Transverse colon (tissue), 4 donors: ENCODE measurements at regions not wholly inside any gene's neighbourhood (a gene's known extent, or its start where the extent isn't known, plus 50 kb on each side); places are given as distances from the start of the nearest gene placed in this dataset.

Experiments
- DNase-seq: peaks from one replicate; pipeline ENCODE4 v3.0.0-alpha.2; 2019
- H3K27ac ChIP-seq, 4 donors: fragments of 200-600 bp; sonication (generic); 2 replicates each; pipeline ENCODE4 v1.5.1; 2016 to 2018; ENCODE audit warnings: inconsistent platforms in 4 of 4
- H3K27me3 ChIP-seq: fragments of 200-600 bp; sonication (generic); 2 replicates; pipeline ENCODE4 v1.5.1; 2017; ENCODE audit warnings: inconsistent platforms
- H3K36me3 ChIP-seq, 4 donors: fragments of 200-600 bp; sonication (generic); 2 replicates each; pipeline ENCODE4 v1.5.1; 2017 to 2019; ENCODE audit warnings: inconsistent platforms in 4 of 4
- H3K4me1 ChIP-seq, 4 donors: fragments of 200-600 bp; sonication (generic); 2 replicates each; pipeline ENCODE4 v1.5.1; 2017 to 2020; ENCODE audit warnings: inconsistent platforms in 4 of 4
- H3K4me3 ChIP-seq, 4 donors: fragments of 200-600 bp; sonication (generic); 1 replicate in 1 of 4; 2 replicates in 3 of 4; pipeline versions ENCODE4 v1.5.1 to v1.6.1; 2017 to 2019; ENCODE audit warnings: inconsistent platforms in 4 of 4
- H3K9me3 ChIP-seq, 2 donors: fragments of 200-600 bp; sonication (generic); 2 replicates each; pipeline ENCODE4 v1.5.1; 2017 to 2019; ENCODE audit warnings: inconsistent platforms in 2 of 2
- CTCF ChIP-seq, 5 experiments: fragments of 200-600 bp in 3 of 5; fragments of 450-650 bp in 2 of 5; sonication (generic) in 3 of 5; IDR thresholded peaks; 1 replicate in 2 of 5; 2 replicates in 3 of 5; pipeline ENCODE4 v1.5.1; 2016 to 2017; ENCODE audit warnings: antibody characterized with exemption in 5 of 5, inconsistent platforms in 3 of 5, mild to moderate bottlenecking in 2 of 5, moderate library complexity in 1 of 5
- EP300 ChIP-seq: sonication (generic); formaldehyde crosslinking; IDR thresholded peaks from one replicate; pipeline ENCODE4 v1.6.1; 2017; ENCODE audit warnings: antibody characterized with exemption, low read depth
- POLR2A ChIP-seq: fragments of 450-650 bp; IDR thresholded peaks from one replicate; pipeline ENCODE4 v1.6.1; 2016; ENCODE audit warnings: antibody characterized with exemption, mild to moderate bottlenecking, moderate library complexity
- POLR2AphosphoS5 ChIP-seq, 3 donors: sonication (generic); formaldehyde crosslinking; IDR thresholded peaks; one replicate each; pipeline ENCODE4 v1.6.1; 2016; ENCODE audit warnings: antibody characterized with exemption in 3 of 3
- WGBS, 2 donors: methylation state at CpG; one replicate each; pipeline ENCODE4 v1.1.5; 2018; ENCODE audit warnings: low coverage in 1 of 2; 5-methylcytosine and 5-hydroxymethylcytosine counted together
- in situ Hi-C, 4 donors: fragments of 200-750 bp; cut with MboI; loops; one replicate each; pipeline versions ENCODE4 v1.15.0 to v1.15.1; 2017; ENCODE audit warnings: low sequenced_read_pairs in 3 of 4, low pct_ligation_motif_present in 1 of 4, low pct_unique_long_range_greater_than_20kb in 1 of 4
- intact Hi-C: fragments of 100-400 bp; cut with DNase I; formaldehyde crosslinking; loops from one replicate; pipeline ENCODE4 v1.15.1; 2023; ENCODE audit warnings: low total_unique reads

- WGBS, 2 donors: 80 to 100% methylated on average over 1 to 4 of the region's 4 CpGs
- H3K4me3 ChIP-seq: no peak overlapping the region
- no peaks in the 10 kb centered on the region for H3K9me3 ChIP-seq
- H3K4me1 ChIP-seq: no peaks in the 10 kb centered on the region
- no peaks in the 10 kb centered on the region for H3K36me3 ChIP-seq
- DNase-seq: no peak
- intact Hi-C loops: no loop called here
- TF ChIP-seq CTCF (IDR thresholded peaks at IDR 0.05) (no peak), EP300 (no peak), POLR2A (no peak), POLR2AphosphoS5 (IDR thresholded peaks at IDR 0.05) (no peak)
- H3K27ac ChIP-seq: no peak overlapping the region
- in situ Hi-C loops: no loop called here
- H3K27me3 ChIP-seq: no peaks in the 10 kb centered on the region
Measured at GRCh38 chr13:109509154-109509900, 277.1 kb downstream of the IRS2 start.

DNA sequence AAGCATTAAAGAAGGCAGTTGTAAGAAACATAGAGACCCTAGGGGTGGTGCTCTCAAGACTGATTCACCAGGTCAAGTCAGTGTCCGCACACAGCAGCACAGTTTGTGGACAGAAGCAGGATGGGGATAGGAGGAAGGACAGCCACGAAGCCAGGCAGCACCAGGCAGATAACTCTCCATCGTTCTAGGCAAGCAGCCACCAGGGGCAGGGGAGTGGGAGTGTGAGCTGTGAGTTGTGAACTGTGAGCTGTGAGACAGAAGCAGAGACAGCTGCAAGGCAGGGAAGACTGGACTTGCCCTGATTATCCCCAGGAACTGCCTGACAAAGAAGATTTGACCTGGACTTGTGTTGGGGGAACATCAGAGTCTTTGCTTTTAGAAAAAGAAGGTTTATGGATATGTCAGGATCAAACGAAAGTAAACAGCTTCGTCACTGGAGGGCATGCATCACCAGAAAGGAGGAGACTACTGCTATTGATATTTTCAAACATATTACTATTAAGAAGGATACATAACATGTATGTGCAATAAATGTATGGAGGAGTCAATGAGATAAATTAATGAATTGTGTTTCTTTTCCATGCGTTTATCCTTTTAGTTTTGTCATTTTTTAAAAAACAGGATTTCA lies 286.1 kb downstream of the IRS2 start:
- Histone ChIP-seq H3K4me3 (no peak overlapping the region), H3K27me3 (no peaks in the 10 kb centered on the region), H3K9me3 (no peaks in the 10 kb centered on the region), H3K4me1 (no peaks in the 10 kb centered on the region), H3K36me3 (no peaks in the 10 kb centered on the region), H3K27ac (no peak overlapping the region)
- intact Hi-C loops (no loop called here), in situ Hi-C loops (no loop called here)
- TF ChIP-seq CTCF (IDR thresholded peaks at IDR 0.05): no peak
- TF ChIP-seq POLR2A: no peak
- no peak for TF ChIP-seq POLR2AphosphoS5 (IDR thresholded peaks at IDR 0.05)
- no peak for TF ChIP-seq EP300
- DNase-seq: no peak
- WGBS, 2 donors: 58 to 62% methylated on average over 5 to 6 of the region's 6 CpGs

DNA sequence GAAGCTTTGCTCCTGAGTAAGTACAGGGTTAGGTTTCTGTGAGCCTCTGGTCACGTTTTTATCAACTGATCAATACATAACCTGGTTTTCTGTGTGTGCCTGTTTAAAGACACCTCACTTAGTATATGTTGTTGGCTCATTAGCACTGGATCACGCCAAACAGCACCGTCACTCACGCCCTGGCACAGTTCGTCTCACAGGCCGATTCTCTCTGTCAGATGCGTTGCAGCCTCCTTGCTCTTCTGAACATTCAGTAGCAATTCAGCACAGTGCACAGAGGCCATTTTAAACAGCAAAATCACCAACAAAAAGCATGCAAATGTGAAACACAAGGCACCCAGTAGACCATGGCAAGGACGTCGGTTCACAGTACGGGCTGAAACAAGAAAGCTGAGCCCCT lies 288.5 kb downstream of the IRS2 start:
- no peak for DNase-seq
- Histone ChIP-seq H3K4me1 (no peaks in the 10 kb centered on the region), H3K36me3 (no peaks in the 10 kb centered on the region), H3K27ac (no peak overlapping the region), H3K4me3 (no peak overlapping the region), H3K9me3 (no peaks in the 10 kb centered on the region), H3K27me3 (no peaks in the 10 kb centered on the region)
- 87 to 92% methylated on average over 5 to 10 of the region's 10 CpGs for WGBS, 2 donors
- TF ChIP-seq EP300 (no peak), POLR2AphosphoS5 (IDR thresholded peaks at IDR 0.05) (no peak), CTCF (IDR thresholded peaks at IDR 0.05) (no peak), POLR2A (no peak)
- intact Hi-C loops: no loop called here
- in situ Hi-C loops: no loop called here

DNA sequence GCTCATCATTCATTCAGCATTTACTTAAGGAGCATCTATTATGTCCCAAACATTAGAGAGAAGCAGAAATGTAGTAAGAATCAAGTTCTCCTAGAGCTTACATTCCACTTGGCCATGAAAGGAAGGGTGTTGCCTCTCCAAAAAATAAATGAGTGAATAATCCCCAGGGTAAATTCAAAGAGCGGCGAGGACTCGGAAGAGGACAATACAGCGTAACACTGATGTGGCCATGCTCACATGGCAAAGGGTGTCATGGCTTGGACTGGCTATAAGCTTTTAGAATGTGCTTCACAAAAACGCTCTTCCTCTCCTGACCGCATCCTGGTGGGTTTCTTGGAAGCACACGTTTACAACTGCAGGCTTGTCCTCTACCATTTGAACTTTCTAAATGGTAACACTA lies 290.2 kb downstream of the IRS2 start:
- WGBS, 2 donors: 83 to 85% methylated on average over 5 to 7 of the region's 7 CpGs
- TF ChIP-seq EP300: no peak
- H3K27ac ChIP-seq: no peak overlapping the region
- no peak for DNase-seq
- no peaks in the 10 kb centered on the region for H3K36me3 ChIP-seq
- no peak overlapping the region for H3K4me3 ChIP-seq
- no peaks in the 10 kb centered on the region for H3K27me3 ChIP-seq
- in situ Hi-C loops (no loop called here), intact Hi-C loops (no loop called here)
- H3K4me1 ChIP-seq: no peaks in the 10 kb centered on the region
- H3K9me3 ChIP-seq: no peaks in the 10 kb centered on the region
